Upper lobe of left lung (tissue), 6 donors: ENCODE measurements at regions not wholly inside any gene's neighbourhood (a gene's known extent, or its start where the extent isn't known, plus 50 kb on each side); places are given as distances from the start of the nearest gene placed in this dataset.

Experiments used
- ATAC-seq, 2 donors: fragments of 200-7000 bp; cut with Tn5 transposase; one replicate each; pipeline ENCODE4 v1.9.1; 2022; ENCODE audit warnings: mild to moderate bottlenecking in 2 of 2, moderate library complexity in 2 of 2; ENCODE audit not compliant: low FRiP score in 2 of 2
- DNase-seq, 2 donors: peaks; one replicate each; pipeline ENCODE4 v3.0.0-alpha.2; 2019 to 2020
- H3K27ac ChIP-seq, 4 donors: fragments of 200-600 bp; sonication (generic); one replicate each; pipeline ENCODE4 v1.5.1; 2016 to 2019
- H3K27me3 ChIP-seq, 4 donors: fragments of 200-600 bp; sonication (generic); one replicate each; pipeline ENCODE4 v1.5.1; 2017 to 2019
- H3K36me3 ChIP-seq, 4 donors: fragments of 200-600 bp; sonication (generic); one replicate each; pipeline ENCODE4 v1.5.1; 2016 to 2019
- H3K4me1 ChIP-seq, 4 donors: fragments of 200-600 bp; sonication (generic); one replicate each; pipeline ENCODE4 v1.5.1; 2018 to 2019
- H3K4me3 ChIP-seq, 4 donors: fragments of 200-600 bp; sonication (generic); one replicate each; pipeline ENCODE4 v1.5.1; 2017 to 2019; ENCODE audit warnings: mild to moderate bottlenecking in 2 of 4, moderate library complexity in 1 of 4
- H3K9me3 ChIP-seq, 4 donors: fragments of 200-600 bp; sonication (generic); one replicate each; pipeline ENCODE4 v1.5.1; 2018 to 2019
- CTCF ChIP-seq, 6 experiments: fragments of 450-650 bp in 4 of 6; fragments of 200-600 bp in 2 of 6; sonication (generic) in 2 of 6; IDR thresholded peaks; one replicate each; pipeline ENCODE4 v1.5.1; 2016 to 2019; ENCODE audit warnings: antibody characterized with exemption in 6 of 6
- EP300 ChIP-seq, 4 donors: sonication (generic); formaldehyde crosslinking; IDR thresholded peaks; one replicate each; pipeline ENCODE4 v1.5.1; 2017; ENCODE audit warnings: antibody characterized with exemption in 4 of 4, control low read depth in 2 of 4
- POLR2A ChIP-seq, 4 donors: fragments of 450-650 bp; IDR thresholded peaks; one replicate each; pipeline ENCODE4 v1.5.1; 2016 to 2017; ENCODE audit warnings: antibody characterized with exemption in 4 of 4, mild to moderate bottlenecking in 2 of 4
- POLR2AphosphoS5 ChIP-seq, 2 donors: sonication (generic); formaldehyde crosslinking; IDR thresholded peaks; one replicate each; pipeline ENCODE4 v1.5.1; 2017; ENCODE audit warnings: antibody characterized with exemption in 2 of 2
- WGBS, 2 donors: methylation state at CpG; one replicate each; pipeline ENCODE4 v1.1.5; 2017 to 2018; 5-methylcytosine and 5-hydroxymethylcytosine counted together
- donor health status: DM: no; HTN: no; CAD: no; lungs with moderate emphysema.
- donor health status: DM: no; HTN: yes; CAD: no; lungs with severe emphysema.

DNA sequence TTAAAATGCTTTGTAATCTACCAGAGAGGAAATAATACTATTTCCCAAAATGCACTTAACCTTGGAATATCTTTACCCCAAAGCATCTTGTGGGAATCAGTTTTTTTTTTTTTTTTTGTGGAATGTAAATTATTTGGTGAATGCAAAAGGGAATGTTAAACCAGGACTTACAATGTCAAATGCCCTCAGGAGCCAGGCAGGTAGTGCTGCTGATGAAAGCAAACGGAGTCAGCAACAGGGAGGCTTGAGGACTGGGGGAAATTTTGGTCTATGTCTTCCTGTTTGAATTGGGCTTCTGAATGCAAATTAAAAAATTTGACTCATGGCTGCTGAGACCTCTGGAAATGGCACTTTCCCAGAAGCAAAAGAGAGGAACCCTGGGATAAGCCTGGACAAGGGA is 96.5 kb upstream of the NLRP1 start:
- Histone ChIP-seq H3K9me3 (peaks cover 0 to 5% (median 0%) of the 10 kb centered on the region in 4 donors), H3K4me1 (no peaks in the 10 kb centered on the region), H3K36me3 (no peaks in the 10 kb centered on the region), H3K27me3 (no peaks in the 10 kb centered on the region), H3K4me3 (no peak overlapping the region), H3K27ac (no peak overlapping the region)
- WGBS, 2 donors: 19 to 24% methylated on average over 1 of the region's 1 CpG
- no peak for TF ChIP-seq POLR2A (IDR thresholded peaks at IDR 0.05)
- TF ChIP-seq CTCF (IDR thresholded peaks at IDR 0.05): no peak
- TF ChIP-seq POLR2AphosphoS5 (IDR thresholded peaks at IDR 0.05): no peak
- TF ChIP-seq EP300 (IDR thresholded peaks at IDR 0.05): no peak
- no peak for ATAC-seq
- DNase-seq: no peak

- Histone ChIP-seq H3K4me3 (no peak overlapping the region), H3K9me3 (peaks cover 0 to 7% (median 0%) of the 10 kb centered on the region in 4 donors), H3K36me3 (no peaks in the 10 kb centered on the region), H3K27me3 (no peaks in the 10 kb centered on the region), H3K4me1 (no peaks in the 10 kb centered on the region), H3K27ac (no peak overlapping the region)
- TF ChIP-seq CTCF (IDR thresholded peaks at IDR 0.05) (no peak), EP300 (IDR thresholded peaks at IDR 0.05) (no peak), POLR2AphosphoS5 (IDR thresholded peaks at IDR 0.05) (no peak)
- 7 to 15% methylated on average over 6 of the region's 6 CpGs for WGBS, 2 donors
- DNase-seq (peak in 1 of 2 donors; percentile 15), ATAC-seq (no peak)
These were observed 98.9 kb upstream of the NLRP1 start for GRCh38 chr17:5683241-5683640.

DNA sequence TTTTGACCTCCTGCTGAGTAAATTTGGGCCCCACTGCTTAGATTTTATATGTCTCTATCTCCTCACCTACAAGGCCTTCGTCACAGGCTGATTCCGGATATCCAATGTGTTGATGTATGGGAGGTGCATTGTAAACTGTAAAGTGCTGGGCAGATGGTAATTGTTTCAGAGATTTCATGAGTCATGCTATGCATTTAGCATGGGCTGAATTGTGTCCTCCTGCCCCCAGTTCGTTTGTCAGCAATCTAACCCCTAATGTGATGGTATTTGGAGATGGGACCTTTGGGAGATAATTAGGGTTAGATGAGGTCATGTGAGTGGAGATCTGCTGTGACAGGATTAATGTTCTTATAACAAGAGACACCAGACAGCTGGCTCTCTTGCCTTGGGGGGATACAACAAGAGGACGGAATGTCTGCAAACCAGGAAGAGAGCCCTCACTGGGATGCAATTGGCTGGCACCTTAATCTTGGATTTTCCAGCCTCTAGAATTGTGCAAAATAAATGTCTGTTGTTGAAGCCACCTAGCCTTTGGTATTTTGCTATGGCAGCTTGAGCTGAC is 101.8 kb upstream of the NLRP1 start:
- DNase-seq (no peak), ATAC-seq (no peak)
- H3K36me3 ChIP-seq: no peaks in the 10 kb centered on the region
- 60 to 66% methylated on average over 4 of the region's 4 CpGs for WGBS, 2 donors
- peaks cover 0 to 7% (median 0%) of the 10 kb centered on the region in 4 donors for H3K9me3 ChIP-seq
- TF ChIP-seq EP300 (IDR thresholded peaks at IDR 0.05) (no peak), POLR2A (IDR thresholded peaks at IDR 0.05) (no peak)
- no peaks in the 10 kb centered on the region for H3K27me3 ChIP-seq
- no peak overlapping the region for H3K4me3 ChIP-seq
- H3K4me1 ChIP-seq: no peaks in the 10 kb centered on the region
- H3K27ac ChIP-seq: no peak overlapping the region

- no peak for DNase-seq
- no peak for ATAC-seq
- WGBS, 2 donors: 75 to 76% methylated on average over 8 of the region's 8 CpGs
- no peak for TF ChIP-seq EP300 (IDR thresholded peaks at IDR 0.05)
- no peak for TF ChIP-seq POLR2AphosphoS5 (IDR thresholded peaks at IDR 0.05)
- no peak for TF ChIP-seq POLR2A (IDR thresholded peaks at IDR 0.05)
- TF ChIP-seq CTCF (IDR thresholded peaks at IDR 0.05): no peak
- Histone ChIP-seq H3K36me3 (no peaks in the 10 kb centered on the region), H3K4me1 (no peaks in the 10 kb centered on the region), H3K4me3 (no peak overlapping the region), H3K27me3 (no peaks in the 10 kb centered on the region), H3K27ac (no peak overlapping the region), H3K9me3 (peaks cover 0 to 7% (median 0%) of the 10 kb centered on the region in 4 donors)
These were observed 103.3 kb upstream of the NLRP1 start for GRCh38 chr17:5687646-5688045.

DNA sequence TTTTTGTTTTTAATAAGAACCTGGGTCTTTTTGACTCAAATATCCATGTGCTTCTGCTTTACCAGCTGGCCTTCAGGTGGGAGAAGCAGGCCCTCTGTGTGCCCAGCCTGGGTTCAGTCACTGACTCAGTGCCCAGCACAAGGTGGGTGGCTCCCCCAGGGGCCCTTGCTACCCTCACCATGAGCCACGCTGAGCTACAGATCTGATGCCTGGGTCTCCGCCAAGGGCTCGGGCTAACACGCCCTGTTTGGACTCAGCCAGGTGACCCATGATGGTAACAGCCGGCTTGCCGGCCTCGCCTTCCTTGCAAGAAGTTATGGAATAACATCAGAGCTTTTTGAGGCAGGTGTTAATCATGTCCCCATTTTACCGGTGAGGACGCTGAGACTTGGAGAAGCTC is 109.5 kb upstream of the NLRP1 start:
- no peaks in the 10 kb centered on the region for H3K9me3 ChIP-seq
- H3K27ac ChIP-seq: no peak overlapping the region
- TF ChIP-seq CTCF (IDR thresholded peaks at IDR 0.05) (no peak), EP300 (IDR thresholded peaks at IDR 0.05) (no peak), POLR2A (IDR thresholded peaks at IDR 0.05) (no peak), POLR2AphosphoS5 (IDR thresholded peaks at IDR 0.05) (no peak)
- no peak for ATAC-seq
- peak in 1 of 2 donors; percentile 51 for DNase-seq
- no peaks in the 10 kb centered on the region for H3K36me3 ChIP-seq
- no peak overlapping the region for H3K4me3 ChIP-seq
- H3K4me1 ChIP-seq: no peaks in the 10 kb centered on the region
- no peaks in the 10 kb centered on the region for H3K27me3 ChIP-seq
- WGBS, 2 donors: 83 to 85% methylated on average over 9 of the region's 9 CpGs
